ENCODE measurements at regions not wholly inside any gene's neighbourhood (a gene's known extent, or its start where the extent isn't known, plus 50 kb on each side); places are given as distances from the start of the nearest gene placed in this dataset.

GRCh38 chr2:12515871-12516270 is 200.9 kb upstream of the TRIB2 start:
- DNase-seq (ENCODE audit: low read depth, low spot score) = no peak
- Histone ChIP-seq H3K36me3 (ENCODE audit: control insufficient read depth, insufficient read depth, low read length) (no peaks in the 10 kb centered on the region), H3K4me1 (ENCODE audit: control insufficient read depth, insufficient read depth, low read length) (no peaks in the 10 kb centered on the region), H3K9me3 (ENCODE audit: control insufficient read depth, insufficient read depth, low read length) (no peaks in the 10 kb centered on the region), H3K4me3 (ENCODE audit: low read length) (no peak overlapping the region), H3K27me3 (ENCODE audit: control insufficient read depth, insufficient read depth, low read length) (no peaks in the 10 kb centered on the region), H3K27ac (ENCODE audit: low read length) (no peak overlapping the region)
- WGBS (ENCODE audit: insufficient coverage, insufficient read length) = no CpG with 5 or more reads among the region's 1 CpG

GRCh38 chr2:12533337-12534005 is 183.3 kb upstream of the TRIB2 start:
- no peaks in the 10 kb centered on the region for H3K27me3 ChIP-seq (ENCODE audit: control insufficient read depth, insufficient read depth, low read length)
- H3K4me3 ChIP-seq (ENCODE audit: low read length) = no peak overlapping the region
- no peaks in the 10 kb centered on the region for H3K36me3 ChIP-seq (ENCODE audit: control insufficient read depth, insufficient read depth, low read length)
- no peak overlapping the region for H3K27ac ChIP-seq (ENCODE audit: low read length)
- no CpG with 5 or more reads among the region's 1 CpG for WGBS (ENCODE audit: insufficient coverage, insufficient read length)
- no peaks in the 10 kb centered on the region for H3K9me3 ChIP-seq (ENCODE audit: control insufficient read depth, insufficient read depth, low read length)
- H3K4me1 ChIP-seq (ENCODE audit: control insufficient read depth, insufficient read depth, low read length) = 0 out of 2 replicates have a peak, but pooled peaks cover 1% of the 10 kb centered on the region
- DNase-seq (ENCODE audit: low read depth, low spot score) = no peak

- no peaks in the 10 kb centered on the region for H3K36me3 ChIP-seq (ENCODE audit: control insufficient read depth, insufficient read depth, low read length)
- H3K27me3 ChIP-seq (ENCODE audit: control insufficient read depth, insufficient read depth, low read length) = no peaks in the 10 kb centered on the region
- no CpG with 5 or more reads among the region's 3 CpGs for WGBS (ENCODE audit: insufficient coverage, insufficient read length)
- H3K4me3 ChIP-seq (ENCODE audit: low read length) = no peak overlapping the region
- no peak for DNase-seq (ENCODE audit: low read depth, low spot score)
- H3K4me1 ChIP-seq (ENCODE audit: control insufficient read depth, insufficient read depth, low read length) = 0 out of 2 replicates have a peak, but pooled peaks cover 1% of the 10 kb centered on the region
- H3K9me3 ChIP-seq (ENCODE audit: control insufficient read depth, insufficient read depth, low read length) = no peaks in the 10 kb centered on the region
- H3K27ac ChIP-seq (ENCODE audit: low read length) = no peak overlapping the region
Measured at GRCh38 chr2:12534646-12535263, 182.0 kb upstream of the TRIB2 start.

GRCh38 chr2:12536976-12537375 is 179.8 kb upstream of the TRIB2 start:
- H3K9me3 ChIP-seq (ENCODE audit: control insufficient read depth, insufficient read depth, low read length) = no peaks in the 10 kb centered on the region
- no CpG with 5 or more reads among the region's 4 CpGs for WGBS (ENCODE audit: insufficient coverage, insufficient read length)
- H3K27ac ChIP-seq (ENCODE audit: low read length) = no peak overlapping the region
- no peak overlapping the region for H3K4me3 ChIP-seq (ENCODE audit: low read length)
- no peak for DNase-seq (ENCODE audit: low read depth, low spot score)
- H3K4me1 ChIP-seq (ENCODE audit: control insufficient read depth, insufficient read depth, low read length) = 0 out of 2 replicates have a peak, but pooled peaks cover 1% of the 10 kb centered on the region
- H3K36me3 ChIP-seq (ENCODE audit: control insufficient read depth, insufficient read depth, low read length) = no peaks in the 10 kb centered on the region
- no peaks in the 10 kb centered on the region for H3K27me3 ChIP-seq (ENCODE audit: control insufficient read depth, insufficient read depth, low read length)

- no peaks in the 10 kb centered on the region for H3K9me3 ChIP-seq (ENCODE audit: control insufficient read depth, insufficient read depth, low read length)
Measured at GRCh38 chr2:12538138-12538694, 178.5 kb upstream of the TRIB2 start.

GRCh38 chr2:12539336-12539735 is 177.4 kb upstream of the TRIB2 start:
- no peaks in the 10 kb centered on the region for H3K27me3 ChIP-seq (ENCODE audit: control insufficient read depth, insufficient read depth, low read length)
- H3K9me3 ChIP-seq (ENCODE audit: control insufficient read depth, insufficient read depth, low read length) = no peaks in the 10 kb centered on the region
- WGBS (ENCODE audit: insufficient coverage, insufficient read length) = no CpG with 5 or more reads among the region's 9 CpGs
- no peak for DNase-seq (ENCODE audit: low read depth, low spot score)
- H3K27ac ChIP-seq (ENCODE audit: low read length) = no peak overlapping the region
- H3K36me3 ChIP-seq (ENCODE audit: control insufficient read depth, insufficient read depth, low read length) = no peaks in the 10 kb centered on the region
- H3K4me1 ChIP-seq (ENCODE audit: control insufficient read depth, insufficient read depth, low read length) = no peaks in the 10 kb centered on the region
- H3K4me3 ChIP-seq (ENCODE audit: low read length) = no peak overlapping the region

More at GRCh38 chr2:12538138-12538694, 178.5 kb upstream of the TRIB2 start:
- no peak for DNase-seq (ENCODE audit: low read depth, low spot score)
- Histone ChIP-seq H3K4me3 (ENCODE audit: low read length) (no peak overlapping the region), H3K36me3 (ENCODE audit: control insufficient read depth, insufficient read depth, low read length) (no peaks in the 10 kb centered on the region), H3K4me1 (ENCODE audit: control insufficient read depth, insufficient read depth, low read length) (0 out of 2 replicates have a peak, but pooled peaks cover 1% of the 10 kb centered on the region), H3K27ac (ENCODE audit: low read length) (no peak overlapping the region), H3K27me3 (ENCODE audit: control insufficient read depth, insufficient read depth, low read length) (no peaks in the 10 kb centered on the region)
- no CpG with 5 or more reads among the region's 3 CpGs for WGBS (ENCODE audit: insufficient coverage, insufficient read length)

GRCh38 chr2:12539776-12540562 is 176.8 kb upstream of the TRIB2 start:
- DNase-seq (ENCODE audit: low read depth, low spot score) = no peak
- H3K4me3 ChIP-seq (ENCODE audit: low read length) = no peak overlapping the region
- no peaks in the 10 kb centered on the region for H3K4me1 ChIP-seq (ENCODE audit: control insufficient read depth, insufficient read depth, low read length)
- H3K27me3 ChIP-seq (ENCODE audit: control insufficient read depth, insufficient read depth, low read length) = no peaks in the 10 kb centered on the region
- no peaks in the 10 kb centered on the region for H3K36me3 ChIP-seq (ENCODE audit: control insufficient read depth, insufficient read depth, low read length)
- H3K9me3 ChIP-seq (ENCODE audit: control insufficient read depth, insufficient read depth, low read length) = no peaks in the 10 kb centered on the region
- WGBS (ENCODE audit: insufficient coverage, insufficient read length) = no CpG with 5 or more reads among the region's 10 CpGs
- H3K27ac ChIP-seq (ENCODE audit: low read length) = no peak overlapping the region

GRCh38 chr2:12543076-12543977 is 173.4 kb upstream of the TRIB2 start:
- H3K4me3 ChIP-seq (ENCODE audit: low read length) = no peak overlapping the region
- WGBS (ENCODE audit: insufficient coverage, insufficient read length) = no CpG with 5 or more reads among the region's 11 CpGs
- H3K27ac ChIP-seq (ENCODE audit: low read length) = no peak overlapping the region

GRCh38 chr2:12543978-12544558 is 172.7 kb upstream of the TRIB2 start:
- Histone ChIP-seq H3K4me3 (ENCODE audit: low read length) (no peak overlapping the region), H3K27me3 (ENCODE audit: control insufficient read depth, insufficient read depth, low read length) (no peaks in the 10 kb centered on the region), H3K4me1 (ENCODE audit: control insufficient read depth, insufficient read depth, low read length) (no peaks in the 10 kb centered on the region), H3K36me3 (ENCODE audit: control insufficient read depth, insufficient read depth, low read length) (no peaks in the 10 kb centered on the region), H3K27ac (ENCODE audit: low read length) (no peak overlapping the region), H3K9me3 (ENCODE audit: control insufficient read depth, insufficient read depth, low read length) (no peaks in the 10 kb centered on the region)
- DNase-seq (ENCODE audit: low read depth, low spot score) = no peak
- no CpG with 5 or more reads among the region's 7 CpGs for WGBS (ENCODE audit: insufficient coverage, insufficient read length)

More at GRCh38 chr2:12543076-12543977, 173.4 kb upstream of the TRIB2 start:
- Histone ChIP-seq H3K9me3 (ENCODE audit: control insufficient read depth, insufficient read depth, low read length) (no peaks in the 10 kb centered on the region), H3K36me3 (ENCODE audit: control insufficient read depth, insufficient read depth, low read length) (no peaks in the 10 kb centered on the region), H3K27me3 (ENCODE audit: control insufficient read depth, insufficient read depth, low read length) (no peaks in the 10 kb centered on the region), H3K4me1 (ENCODE audit: control insufficient read depth, insufficient read depth, low read length) (no peaks in the 10 kb centered on the region)
- DNase-seq (ENCODE audit: low read depth, low spot score) = no peak

All from iPS DF 6.9 (cell line).